Peyer's patch (tissue), 4 donors: ENCODE measurements at regions not wholly inside any gene's neighbourhood (a gene's known extent, or its start where the extent isn't known, plus 50 kb on each side); places are given as distances from the start of the nearest gene placed in this dataset.
"Not testable (repeated sequence)": the region's sequence is repeated elsewhere in the genome, so short reads cannot be mapped to it uniquely, and the experiment has no call there.

Source experiments
- DNase-seq, 3 donors: peaks; one replicate each; pipeline ENCODE4 v3.0.0-alpha.2; 2017 to 2019
- H3K27ac ChIP-seq, 4 donors: fragments of 200-600 bp; sonication (generic); one replicate each; pipeline ENCODE4 v1.5.1; 2016 to 2019
- H3K27me3 ChIP-seq, 2 donors: fragments of 200-600 bp; sonication (generic); one replicate each; pipeline ENCODE4 v1.5.1; 2019
- H3K36me3 ChIP-seq, 3 donors: fragments of 200-600 bp; sonication (generic); one replicate each; pipeline ENCODE4 v1.5.1; 2016 to 2019
- H3K4me1 ChIP-seq, 4 donors: fragments of 200-600 bp; sonication (generic); one replicate each; pipeline ENCODE4 v1.5.1; 2016 to 2019
- H3K4me3 ChIP-seq, 4 donors: fragments of 200-600 bp; sonication (generic); 1 replicate in 3 of 4; 2 replicates in 1 of 4; pipeline ENCODE4 v1.5.1; 2016 to 2019; ENCODE audit warnings: mild to moderate bottlenecking in 1 of 4
- H3K9me3 ChIP-seq, 4 donors: fragments of 200-600 bp; sonication (generic); one replicate each; pipeline ENCODE4 v1.5.1; 2016 to 2019; ENCODE audit warnings: mild to moderate bottlenecking in 1 of 4
- POLR2A ChIP-seq, 2 donors: fragments of 450-650 bp; IDR thresholded peaks; one replicate each; pipeline ENCODE4 v1.5.1; 2017; ENCODE audit warnings: antibody characterized with exemption in 2 of 2, mild to moderate bottlenecking in 2 of 2, moderate library complexity in 2 of 2
- TF ChIP-seq, protein P1 (sequence below), 6 experiments: fragments of 450-650 bp in 4 of 6; fragments of 200-600 bp in 2 of 6; sonication (generic) in 1 of 6; IDR thresholded peaks; one replicate each; pipeline ENCODE4 v1.5.1; 2017 to 2019; ENCODE audit warnings: antibody characterized with exemption in 6 of 6, mild to moderate bottlenecking in 3 of 6, moderate library complexity in 1 of 6

DNA sequence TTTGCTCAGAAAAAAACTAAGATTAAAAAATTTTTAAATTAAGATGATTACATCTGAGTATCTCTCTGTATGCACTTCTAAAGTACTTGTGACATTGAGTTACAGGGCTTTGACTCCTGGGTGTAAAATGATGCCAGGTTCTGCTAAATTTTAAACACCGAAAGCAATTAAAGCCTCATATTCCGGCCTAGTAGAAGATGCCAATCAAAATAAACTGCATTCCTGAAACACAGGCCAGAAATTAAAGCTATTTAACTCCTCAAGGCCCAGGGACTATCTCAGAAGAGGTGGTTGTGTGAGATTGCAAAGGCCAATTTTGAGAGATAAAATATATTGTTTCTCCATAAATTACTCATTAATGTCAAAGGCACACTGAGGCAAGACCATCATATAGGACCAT, 388.3 kb downstream of the KIF20B start:
- no peaks in the 10 kb centered on the region for H3K36me3 ChIP-seq
- H3K27me3 ChIP-seq: no peaks in the 10 kb centered on the region
- H3K4me1 ChIP-seq: no peaks in the 10 kb centered on the region
- no peak overlapping the region for H3K27ac ChIP-seq
- DNase-seq: no peak
- H3K9me3 ChIP-seq: no peaks in the 10 kb centered on the region
- TF ChIP-seq, protein P1, sequence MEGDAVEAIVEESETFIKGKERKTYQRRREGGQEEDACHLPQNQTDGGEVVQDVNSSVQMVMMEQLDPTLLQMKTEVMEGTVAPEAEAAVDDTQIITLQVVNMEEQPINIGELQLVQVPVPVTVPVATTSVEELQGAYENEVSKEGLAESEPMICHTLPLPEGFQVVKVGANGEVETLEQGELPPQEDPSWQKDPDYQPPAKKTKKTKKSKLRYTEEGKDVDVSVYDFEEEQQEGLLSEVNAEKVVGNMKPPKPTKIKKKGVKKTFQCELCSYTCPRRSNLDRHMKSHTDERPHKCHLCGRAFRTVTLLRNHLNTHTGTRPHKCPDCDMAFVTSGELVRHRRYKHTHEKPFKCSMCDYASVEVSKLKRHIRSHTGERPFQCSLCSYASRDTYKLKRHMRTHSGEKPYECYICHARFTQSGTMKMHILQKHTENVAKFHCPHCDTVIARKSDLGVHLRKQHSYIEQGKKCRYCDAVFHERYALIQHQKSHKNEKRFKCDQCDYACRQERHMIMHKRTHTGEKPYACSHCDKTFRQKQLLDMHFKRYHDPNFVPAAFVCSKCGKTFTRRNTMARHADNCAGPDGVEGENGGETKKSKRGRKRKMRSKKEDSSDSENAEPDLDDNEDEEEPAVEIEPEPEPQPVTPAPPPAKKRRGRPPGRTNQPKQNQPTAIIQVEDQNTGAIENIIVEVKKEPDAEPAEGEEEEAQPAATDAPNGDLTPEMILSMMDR (IDR thresholded peaks at IDR 0.05): no peak
- TF ChIP-seq POLR2A (IDR thresholded peaks at IDR 0.05): no peak
- no peak overlapping the region for H3K4me3 ChIP-seq

DNA sequence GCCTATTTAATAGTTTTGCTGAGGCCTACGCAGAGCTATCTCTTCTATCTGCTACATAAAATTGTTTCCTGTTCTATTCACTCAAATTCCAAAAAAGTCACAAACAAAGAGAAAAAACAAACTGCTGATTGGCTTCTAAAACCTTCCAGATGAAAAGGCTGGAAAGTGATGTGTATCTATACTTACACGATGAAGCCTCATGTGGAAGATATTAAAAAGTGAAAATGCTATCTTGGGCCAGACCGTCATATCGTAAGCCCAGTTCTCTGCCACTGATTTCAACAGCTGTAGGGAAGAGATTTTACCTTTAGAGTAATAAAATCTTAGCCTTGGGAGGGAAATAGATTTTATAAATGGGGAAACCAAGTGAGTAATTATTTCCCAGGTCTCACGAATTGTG, 394.8 kb downstream of the KIF20B start:
- H3K36me3 ChIP-seq: no peaks in the 10 kb centered on the region
- no peak overlapping the region for H3K27ac ChIP-seq
- no peaks in the 10 kb centered on the region for H3K27me3 ChIP-seq
- no peaks in the 10 kb centered on the region for H3K4me1 ChIP-seq
- H3K4me3 ChIP-seq: no peak overlapping the region
- H3K9me3 ChIP-seq: no peaks in the 10 kb centered on the region
- TF ChIP-seq, protein P1 (IDR thresholded peaks at IDR 0.05): no peak
- no peak for TF ChIP-seq POLR2A (IDR thresholded peaks at IDR 0.05)
- DNase-seq: no peak

DNA sequence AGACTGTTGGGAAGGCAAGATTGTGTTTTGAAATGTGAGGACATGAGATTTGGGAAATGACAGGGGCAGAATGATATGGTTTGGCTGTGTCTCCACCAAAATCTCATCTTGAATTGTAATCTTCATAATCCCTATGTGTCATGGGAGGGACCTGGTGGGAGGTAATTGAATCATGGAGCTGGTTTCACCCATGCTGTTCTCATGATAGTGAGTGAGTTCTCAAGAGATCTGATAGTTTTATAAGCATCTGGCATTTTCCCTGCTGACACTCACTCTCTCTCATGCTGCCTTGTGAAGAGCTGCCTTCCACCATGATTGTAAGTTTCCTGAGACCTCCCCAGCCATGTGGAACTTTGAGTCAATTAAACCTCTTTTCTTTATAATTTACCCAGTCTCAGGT, 406.2 kb downstream of the KIF20B start:
- not testable (repeated sequence) for H3K4me3 ChIP-seq, DNase-seq, H3K27ac ChIP-seq, H3K27me3 ChIP-seq, H3K36me3 ChIP-seq, H3K9me3 ChIP-seq, H3K4me1 ChIP-seq

DNA sequence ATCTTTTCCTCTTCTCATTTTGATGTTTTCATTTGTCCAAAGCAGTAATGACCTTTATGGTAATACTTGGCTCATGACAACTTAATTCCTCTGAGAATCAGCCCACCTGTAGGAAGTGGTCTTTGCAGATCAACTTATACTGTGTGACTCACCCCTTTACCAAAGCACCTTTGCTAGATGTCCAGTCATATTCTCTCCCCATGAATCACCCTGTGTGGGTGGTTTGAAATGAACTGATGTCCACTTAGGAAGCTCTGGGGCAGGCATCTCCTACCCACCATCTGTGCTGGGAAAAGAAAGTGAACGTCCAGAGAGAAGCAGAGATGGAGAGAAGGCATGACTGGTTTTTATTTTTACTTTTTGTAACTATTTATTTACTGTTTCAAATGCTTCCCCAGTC, 410.3 kb downstream of the KIF20B start:
- Histone ChIP-seq H3K27me3 (no peaks in the 10 kb centered on the region), H3K27ac (no peak overlapping the region), H3K4me1 (no peaks in the 10 kb centered on the region), H3K36me3 (no peaks in the 10 kb centered on the region), H3K4me3 (no peak overlapping the region), H3K9me3 (no peaks in the 10 kb centered on the region)
- TF ChIP-seq POLR2A (IDR thresholded peaks at IDR 0.05): no peak
- TF ChIP-seq, protein P1 (IDR thresholded peaks at IDR 0.05): no peak
- no peak for DNase-seq

DNA sequence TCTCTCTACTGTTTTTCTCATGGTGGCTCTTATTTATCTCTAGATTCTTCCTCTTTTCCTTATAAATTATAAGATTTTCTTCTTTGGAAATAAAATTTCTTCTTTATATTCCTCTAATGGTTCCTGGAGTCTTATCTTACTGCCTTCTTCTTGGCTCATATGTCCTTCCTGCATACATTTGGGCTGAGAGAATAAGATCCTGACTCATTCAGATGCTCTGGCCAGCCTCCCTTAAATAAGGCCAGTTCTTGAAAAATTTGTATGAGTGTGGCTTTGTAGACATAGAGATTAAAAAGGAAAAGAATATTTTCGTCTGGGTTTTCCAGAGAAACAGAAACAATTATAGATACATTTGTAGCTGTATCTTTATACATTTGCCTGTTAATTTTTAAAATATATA, 411.3 kb downstream of the KIF20B start:
- TF ChIP-seq POLR2A (IDR thresholded peaks at IDR 0.05): no peak
- TF ChIP-seq, protein P1 (IDR thresholded peaks at IDR 0.05): no peak
- no peak for DNase-seq

DNA sequence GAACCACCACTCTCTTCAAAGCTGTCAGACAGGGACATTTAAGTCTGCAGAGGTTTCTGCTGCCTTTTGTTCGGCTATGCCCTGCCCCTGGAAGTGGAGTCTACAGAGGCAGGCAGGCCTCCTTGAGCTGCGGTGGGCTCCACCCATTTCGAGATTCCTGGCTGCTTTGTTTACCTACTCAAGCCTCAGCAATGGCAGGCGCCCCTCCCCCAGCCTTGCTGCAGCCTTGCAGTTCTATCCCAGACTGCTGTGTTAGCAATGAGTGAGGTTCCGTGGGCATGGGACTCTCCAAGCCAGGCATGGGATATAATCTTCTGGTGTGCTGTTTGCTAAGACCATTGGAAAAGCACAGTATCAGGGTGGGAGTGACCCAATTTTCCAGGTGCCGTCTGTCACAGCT, 417.2 kb downstream of the KIF20B start:
- not testable (repeated sequence) for H3K4me1 ChIP-seq, H3K36me3 ChIP-seq, H3K9me3 ChIP-seq, DNase-seq, H3K27ac ChIP-seq, H3K4me3 ChIP-seq, H3K27me3 ChIP-seq

More for the DNA sequence above, 411.3 kb downstream of the KIF20B start:
- Histone ChIP-seq H3K27ac (no peak overlapping the region), H3K4me1 (no peaks in the 10 kb centered on the region), H3K36me3 (no peaks in the 10 kb centered on the region), H3K9me3 (no peaks in the 10 kb centered on the region), H3K4me3 (no peak overlapping the region), H3K27me3 (no peaks in the 10 kb centered on the region)

DNA sequence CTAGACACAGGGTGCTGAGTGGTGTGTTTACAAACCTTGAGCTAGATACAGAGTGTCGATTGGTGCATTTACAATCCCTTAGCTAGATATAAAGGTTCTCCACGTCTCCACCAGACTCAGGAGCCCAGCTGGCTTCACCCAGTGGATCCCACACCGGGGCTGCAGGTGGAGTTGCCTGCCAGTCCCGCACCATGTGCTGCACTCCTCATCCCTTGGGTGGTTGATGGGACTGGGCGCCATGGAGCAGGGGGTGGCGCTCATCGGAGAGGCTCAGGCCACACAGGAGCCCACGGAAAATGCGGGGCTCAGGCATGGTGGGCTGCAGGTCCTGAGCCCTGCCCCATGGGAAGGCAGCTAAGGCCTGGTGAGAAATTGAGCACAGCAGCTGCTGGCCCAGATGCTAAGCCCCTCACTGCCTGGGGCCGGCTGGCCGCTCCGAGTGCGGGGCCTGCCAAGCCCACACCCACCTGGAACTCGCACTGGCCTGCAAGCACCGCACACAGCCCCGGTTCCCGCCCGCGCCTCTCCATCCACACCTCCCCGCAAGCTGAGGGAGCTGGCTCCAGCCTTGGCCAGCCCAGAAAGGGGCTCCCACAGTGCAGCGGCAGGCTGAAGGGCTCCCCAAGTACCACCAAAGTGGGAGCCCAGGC, 418.4 kb downstream of the KIF20B start:
- DNase-seq, H3K9me3 ChIP-seq, H3K36me3 ChIP-seq, H3K4me3 ChIP-seq, H3K27me3 ChIP-seq, H3K4me1 ChIP-seq, H3K27ac ChIP-seq: not testable (repeated sequence)
